ENCODE measurements at regions not wholly inside any gene's neighbourhood (a gene's known extent, or its start where the extent isn't known, plus 50 kb on each side); places are given as distances from the start of the nearest gene placed in this dataset.

GRCh38 chr5:164651546-164652275 is 1146.3 kb downstream of the MAT2B start:
- no peak for DNase-seq

DNA sequence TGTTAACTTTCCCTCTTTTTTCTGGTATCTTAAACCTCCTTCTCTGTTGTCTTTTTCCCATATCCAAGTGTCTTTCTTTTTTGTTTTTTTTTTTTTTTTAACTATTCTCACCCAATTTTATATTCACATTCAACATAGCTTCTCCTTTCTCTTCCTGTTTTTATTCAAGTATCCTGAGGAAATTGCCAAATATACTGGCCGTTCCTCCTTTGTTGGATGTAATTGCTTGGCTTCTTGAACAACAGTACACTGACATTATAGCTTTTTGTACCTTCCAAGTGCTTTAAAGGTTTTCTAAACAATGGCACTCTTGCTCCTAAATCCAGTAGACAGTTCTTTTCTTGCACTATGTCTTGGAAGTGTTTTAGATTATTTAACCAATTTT is 1146.8 kb downstream of the MAT2B start:
- DNase-seq: no peak

DNA sequence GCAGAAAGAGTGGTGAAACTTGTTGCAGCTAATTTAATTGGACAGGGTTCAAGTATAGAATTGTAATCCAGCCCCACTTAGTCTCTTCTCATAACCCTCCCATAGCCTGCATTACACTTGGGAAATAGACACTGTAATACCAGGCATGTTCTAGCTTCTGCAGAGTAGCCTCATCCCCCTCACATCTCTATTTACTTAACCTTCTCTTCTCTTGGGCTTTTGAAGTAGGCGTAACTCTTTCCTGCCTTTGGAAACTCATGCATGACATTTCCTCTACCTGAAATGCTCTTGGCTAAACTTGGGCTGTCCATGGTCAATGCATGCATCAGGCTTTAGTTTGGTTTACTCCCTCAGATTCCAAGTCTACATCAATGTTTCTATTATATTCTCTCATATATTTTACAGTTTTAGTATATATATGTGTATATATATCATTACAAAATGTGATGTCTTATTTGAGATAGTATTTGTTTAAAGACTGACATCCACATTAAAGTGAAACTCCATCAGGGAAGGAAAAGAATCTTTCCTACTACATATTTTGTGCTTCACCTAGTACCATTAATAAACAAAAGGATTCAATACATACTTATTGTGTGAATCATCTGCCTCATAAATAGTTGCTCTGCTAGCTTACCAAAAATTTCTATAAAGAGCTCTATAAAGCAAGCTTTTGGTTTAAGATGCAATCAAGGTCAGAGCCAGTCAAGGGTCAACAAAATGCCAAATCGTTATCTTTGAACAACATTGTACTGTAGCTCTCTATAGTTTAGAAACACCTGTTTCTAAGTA is 1158.0 kb downstream of the MAT2B start:
- no peak for DNase-seq

DNA sequence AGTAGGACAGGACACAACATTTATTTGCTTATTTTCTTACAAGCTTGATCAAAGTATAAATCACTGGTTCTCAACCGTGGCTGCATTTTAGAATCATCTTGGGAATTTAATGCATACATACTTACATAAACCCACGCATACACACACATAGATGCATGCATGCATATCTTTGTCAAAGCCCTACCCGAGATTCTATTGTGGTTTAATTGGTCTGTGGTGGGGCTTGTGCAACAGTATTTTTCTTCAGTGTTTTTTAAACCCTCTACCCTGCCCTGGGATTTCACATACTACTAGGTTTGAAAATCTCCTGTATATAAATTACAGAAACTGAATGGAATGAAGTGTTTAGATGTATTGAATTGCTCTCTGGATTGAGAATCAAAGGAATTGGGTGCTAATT is 1166.2 kb downstream of the MAT2B start:
- no peak for DNase-seq

GRCh38 chr5:164672205-164672604 is 1166.8 kb downstream of the MAT2B start:
- no peak for DNase-seq

DNA sequence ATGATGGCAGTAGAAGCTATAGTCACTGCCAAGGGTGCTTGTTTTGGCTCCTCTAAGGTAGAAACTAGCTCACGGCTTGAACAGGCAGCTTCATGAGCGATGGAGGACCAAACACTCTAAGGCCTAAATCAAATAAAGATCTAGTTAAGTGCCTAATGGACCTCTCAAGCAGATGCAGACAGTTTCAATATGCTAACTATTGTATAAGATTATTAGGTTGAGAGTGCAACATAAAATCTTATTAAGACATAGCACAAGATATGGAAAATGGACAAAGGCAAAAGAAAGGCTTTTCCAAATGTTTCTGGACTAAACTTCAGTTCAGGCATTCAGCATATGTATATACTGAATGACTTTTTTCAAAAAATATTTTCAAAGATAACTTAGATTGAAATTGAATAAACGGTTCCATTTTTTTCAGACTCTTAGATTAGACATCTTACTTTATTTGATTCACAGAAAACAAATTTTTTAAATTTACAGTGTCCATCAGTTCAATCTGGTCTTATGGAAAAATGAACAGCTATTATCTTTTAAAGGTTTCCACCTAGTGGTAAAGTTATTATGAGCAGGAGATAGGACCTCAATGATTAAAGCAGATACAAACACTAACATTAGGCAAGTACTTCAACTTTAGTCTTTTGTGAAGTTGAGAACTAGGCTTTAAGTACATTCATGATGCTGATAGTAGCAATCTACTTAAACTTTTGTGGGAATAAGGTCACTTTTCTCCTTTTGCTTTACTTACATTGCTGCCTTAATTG is 1167.7 kb downstream of the MAT2B start:
- DNase-seq: no peak

DNA sequence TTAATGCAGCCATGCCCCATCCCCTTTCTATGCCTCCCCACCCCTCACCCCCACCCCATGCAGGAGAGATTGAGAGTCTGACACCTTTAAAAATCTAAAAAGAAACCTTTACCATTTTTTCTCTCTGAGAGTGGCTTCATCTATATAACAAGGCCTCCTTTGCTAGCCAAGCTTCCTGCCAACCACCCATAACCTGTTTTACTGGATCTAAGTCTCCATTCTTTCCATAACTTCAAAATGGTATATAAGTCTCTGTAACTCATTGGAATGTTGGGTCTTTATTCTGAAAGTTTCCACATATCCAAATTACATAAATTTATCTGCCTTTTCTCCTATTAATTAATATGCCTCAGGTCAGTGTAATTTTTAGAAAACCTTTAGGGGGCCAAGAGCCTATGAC is 1174.0 kb downstream of the MAT2B start:
- no peak for DNase-seq

DNA sequence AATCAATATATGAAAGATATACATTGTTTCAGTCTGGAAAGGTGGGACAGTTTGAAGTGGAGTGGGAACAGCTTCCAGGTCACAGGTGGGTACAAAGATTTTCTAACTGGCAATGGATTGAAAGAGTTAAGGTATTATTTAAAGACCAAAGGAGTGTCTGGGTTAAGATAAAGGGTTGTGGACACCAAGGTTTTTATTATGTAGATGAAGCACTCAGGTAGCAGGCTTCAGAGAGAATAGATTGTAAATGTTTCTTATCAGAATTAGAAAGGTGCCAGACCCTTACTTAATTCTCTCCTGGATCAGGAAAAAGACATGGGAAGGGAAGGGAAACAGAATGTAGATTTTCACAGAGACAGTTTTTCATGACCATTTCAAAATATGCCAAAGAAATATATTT is 1174.8 kb downstream of the MAT2B start:
- no peak for DNase-seq

DNA sequence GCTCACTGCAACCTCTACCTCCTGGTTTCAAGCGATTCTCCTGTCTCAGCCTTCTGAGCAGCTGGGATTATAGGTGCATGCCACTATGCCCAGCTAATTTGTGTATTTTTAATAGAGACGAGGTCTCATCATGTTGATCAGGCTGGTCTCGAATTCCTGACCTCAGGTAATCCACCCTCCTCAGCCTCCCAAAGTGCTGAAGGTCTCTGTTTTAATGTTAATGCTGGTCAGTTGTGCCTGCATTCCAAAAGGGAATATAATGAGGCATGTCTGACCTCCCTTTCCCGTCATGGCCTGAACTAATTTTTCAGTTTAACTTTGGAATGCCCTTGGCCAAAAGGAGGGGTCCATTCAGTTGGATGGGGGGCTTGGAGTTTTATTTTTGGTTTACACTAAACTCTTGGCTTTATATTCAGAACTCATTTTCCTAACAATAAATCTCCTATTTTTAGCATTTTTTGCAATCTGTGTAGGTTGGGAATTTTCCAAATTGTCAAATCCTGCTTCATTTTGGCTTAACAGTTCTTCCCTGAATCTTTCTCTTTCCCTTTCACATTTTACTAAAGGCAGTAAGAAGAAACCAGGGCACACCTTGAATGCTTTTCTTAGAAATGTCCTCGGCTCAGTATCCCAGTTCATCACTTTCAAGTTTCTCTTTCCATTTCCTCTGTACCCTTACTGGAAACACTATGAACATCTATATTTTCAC is 1175.5 kb downstream of the MAT2B start:
- no peak for DNase-seq

- DNase-seq: no peak
Measured at GRCh38 chr5:164687391-164687790, 1182.0 kb downstream of the MAT2B start.

GRCh38 chr5:164688437-164688836 is 1183.0 kb downstream of the MAT2B start:
- DNase-seq: no peak

- no peak for DNase-seq
Measured at GRCh38 chr5:164708831-164709230, 1203.4 kb downstream of the MAT2B start.

- DNase-seq: no peak
Measured at GRCh38 chr5:164713682-164714081, 1208.3 kb downstream of the MAT2B start.

DNA sequence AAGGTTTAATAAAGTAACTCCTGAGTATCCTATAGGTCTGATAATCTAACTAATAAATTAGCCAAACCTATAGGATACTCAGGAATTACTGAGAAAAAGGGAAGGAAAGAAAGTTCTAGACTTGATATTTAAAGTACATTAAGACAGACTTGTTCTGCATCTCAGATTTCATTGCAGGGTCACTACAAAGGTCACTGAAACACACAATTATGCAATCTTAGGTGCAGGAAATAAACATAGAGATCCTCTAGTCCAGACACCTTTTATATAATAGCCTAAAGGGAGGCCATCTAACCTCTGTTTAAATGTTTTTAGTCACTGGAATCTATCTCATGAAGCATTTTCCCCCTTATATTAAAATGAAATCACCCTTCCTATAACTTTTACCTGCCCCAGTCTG is 1215.7 kb downstream of the MAT2B start:
- DNase-seq: no peak

DNA sequence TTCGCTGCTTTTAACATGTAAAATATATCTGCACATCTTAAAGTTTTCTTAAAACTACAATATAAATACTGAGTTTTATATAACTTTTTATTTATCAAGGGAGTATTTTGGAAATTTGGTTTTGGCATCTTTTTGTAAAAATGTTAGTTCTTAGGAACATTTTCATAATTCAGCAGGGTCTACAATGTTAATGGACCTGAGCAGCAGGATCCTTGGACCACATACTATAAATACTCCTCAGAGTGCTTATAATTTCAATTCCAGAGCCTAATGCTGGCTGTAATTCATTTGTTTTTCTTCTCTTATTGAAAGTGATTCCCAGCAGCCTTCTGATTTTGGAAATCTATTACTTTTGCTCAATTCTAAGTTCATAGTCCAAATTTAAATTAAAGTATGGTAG is 1216.2 kb downstream of the MAT2B start:
- DNase-seq: no peak

- DNase-seq: no peak
Measured at GRCh38 chr5:164722702-164723101, 1217.3 kb downstream of the MAT2B start.

GRCh38 chr5:164727012-164727411 is 1221.6 kb downstream of the MAT2B start:
- no peak for DNase-seq

GRCh38 chr5:164728733-164729132 is 1223.3 kb downstream of the MAT2B start:
- no peak for DNase-seq

DNA sequence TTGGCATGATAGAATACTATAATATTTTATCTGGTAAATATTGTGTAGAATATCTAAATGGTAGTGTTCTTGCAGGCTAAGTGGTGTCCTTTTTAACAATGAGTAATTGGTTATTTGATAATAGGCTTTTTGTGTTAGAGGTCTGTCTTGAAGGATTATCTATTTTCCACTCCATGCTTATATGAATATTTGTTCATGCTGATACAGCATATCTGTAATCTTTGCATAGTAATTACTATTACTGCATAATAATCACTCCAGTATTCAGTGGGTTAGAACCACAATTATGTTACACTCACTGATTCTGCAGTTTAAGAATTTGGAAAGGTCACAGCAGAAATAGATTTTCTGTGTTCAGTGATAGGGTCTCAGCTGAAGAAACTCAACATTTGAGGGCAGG is 1229.9 kb downstream of the MAT2B start:
- DNase-seq: no peak

- DNase-seq: no peak
Measured at GRCh38 chr5:164741376-164741775, 1236.0 kb downstream of the MAT2B start.

- DNase-seq: no peak
Measured at GRCh38 chr5:164742025-164742424, 1236.6 kb downstream of the MAT2B start.

GRCh38 chr5:164746723-164747122 is 1241.3 kb downstream of the MAT2B start:
- no peak for DNase-seq

GRCh38 chr5:164747371-164747770 is 1242.0 kb downstream of the MAT2B start:
- no peak for DNase-seq

All from islet precursor cell (in vitro differentiated cells).